ENCODE measurements at regions not wholly inside any gene's neighbourhood (a gene's known extent, or its start where the extent isn't known, plus 50 kb on each side); places are given as distances from the start of the nearest gene placed in this dataset.

GRCh38 chr20:24118034-24118433 lies 129.5 kb upstream of the GGTLC1 start:
- TF ChIP-seq, protein P1, sequence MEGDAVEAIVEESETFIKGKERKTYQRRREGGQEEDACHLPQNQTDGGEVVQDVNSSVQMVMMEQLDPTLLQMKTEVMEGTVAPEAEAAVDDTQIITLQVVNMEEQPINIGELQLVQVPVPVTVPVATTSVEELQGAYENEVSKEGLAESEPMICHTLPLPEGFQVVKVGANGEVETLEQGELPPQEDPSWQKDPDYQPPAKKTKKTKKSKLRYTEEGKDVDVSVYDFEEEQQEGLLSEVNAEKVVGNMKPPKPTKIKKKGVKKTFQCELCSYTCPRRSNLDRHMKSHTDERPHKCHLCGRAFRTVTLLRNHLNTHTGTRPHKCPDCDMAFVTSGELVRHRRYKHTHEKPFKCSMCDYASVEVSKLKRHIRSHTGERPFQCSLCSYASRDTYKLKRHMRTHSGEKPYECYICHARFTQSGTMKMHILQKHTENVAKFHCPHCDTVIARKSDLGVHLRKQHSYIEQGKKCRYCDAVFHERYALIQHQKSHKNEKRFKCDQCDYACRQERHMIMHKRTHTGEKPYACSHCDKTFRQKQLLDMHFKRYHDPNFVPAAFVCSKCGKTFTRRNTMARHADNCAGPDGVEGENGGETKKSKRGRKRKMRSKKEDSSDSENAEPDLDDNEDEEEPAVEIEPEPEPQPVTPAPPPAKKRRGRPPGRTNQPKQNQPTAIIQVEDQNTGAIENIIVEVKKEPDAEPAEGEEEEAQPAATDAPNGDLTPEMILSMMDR (IDR thresholded peaks at IDR 0.05; ENCODE audit: insufficient read depth, low read depth, low read length) = no peak
- no peak overlapping the region for H3K4me3 ChIP-seq (ENCODE audit: low read depth, low read length)
- DNase-seq (ENCODE audit: low read depth) = no peak

DNA sequence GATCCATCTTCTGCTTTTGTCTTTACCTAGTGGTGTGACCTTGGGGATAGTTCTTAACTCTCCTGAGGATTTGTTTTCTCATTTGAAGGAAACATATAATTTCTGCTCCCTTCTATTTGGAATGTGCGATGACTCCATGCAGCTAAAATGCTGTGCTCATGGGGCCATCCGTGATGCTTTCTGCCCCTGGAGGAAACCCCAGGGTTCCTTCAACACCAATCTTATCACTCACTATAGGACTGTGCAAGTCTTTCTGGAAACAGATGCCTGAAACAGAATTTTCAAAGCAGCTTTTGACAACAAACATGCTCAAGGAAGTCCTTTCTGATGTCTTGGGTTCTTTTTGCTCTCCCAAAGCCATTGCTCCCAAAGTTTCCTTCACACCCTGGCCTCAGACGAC lies 128.8 kb upstream of the GGTLC1 start:
- no peak for DNase-seq (ENCODE audit: low read depth)
- TF ChIP-seq, protein P1 (IDR thresholded peaks at IDR 0.05; ENCODE audit: insufficient read depth, low read depth, low read length) = no peak
- H3K4me3 ChIP-seq (ENCODE audit: low read depth, low read length) = no peak overlapping the region

- no peak overlapping the region for H3K4me3 ChIP-seq (ENCODE audit: low read depth, low read length)
- TF ChIP-seq, protein P1 (IDR thresholded peaks at IDR 0.05; ENCODE audit: insufficient read depth, low read depth, low read length) = no peak
- no peak for DNase-seq (ENCODE audit: low read depth)
Measured at GRCh38 chr20:24116611-24117010, 128.0 kb upstream of the GGTLC1 start.

DNA sequence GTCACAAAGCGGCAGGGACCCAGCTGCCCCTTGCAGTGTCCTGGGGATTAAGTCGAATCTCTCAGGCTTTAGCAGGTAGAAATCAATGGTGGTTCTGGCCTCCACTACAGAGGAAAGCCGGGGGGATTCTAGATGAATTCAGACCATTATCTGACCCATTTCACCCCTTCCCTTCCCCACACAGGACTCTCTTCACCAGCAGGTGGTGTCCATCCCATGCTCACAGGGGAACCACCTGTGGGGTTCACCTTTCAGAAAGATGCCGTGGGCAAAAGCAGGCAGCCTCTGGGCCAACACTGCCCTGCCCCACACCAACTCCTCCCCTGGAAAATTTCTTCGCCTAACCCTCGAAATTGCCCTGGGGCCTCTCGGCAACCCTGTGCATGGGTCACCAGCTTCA lies 123.8 kb upstream of the GGTLC1 start:
- no peak for DNase-seq (ENCODE audit: low read depth)
- no peak overlapping the region for H3K4me3 ChIP-seq (ENCODE audit: low read depth, low read length)
- TF ChIP-seq, protein P1 (IDR thresholded peaks at IDR 0.05; ENCODE audit: insufficient read depth, low read depth, low read length) = no peak

- TF ChIP-seq, protein P1 (IDR thresholded peaks at IDR 0.05; ENCODE audit: insufficient read depth, low read depth, low read length) = no peak
- no peak overlapping the region for H3K4me3 ChIP-seq (ENCODE audit: low read depth, low read length)
- DNase-seq (ENCODE audit: low read depth) = no peak
Measured at GRCh38 chr20:24111858-24112257, 123.3 kb upstream of the GGTLC1 start.

GRCh38 chr20:24109537-24109936 lies 121.0 kb upstream of the GGTLC1 start:
- TF ChIP-seq, protein P1 (IDR thresholded peaks at IDR 0.05; ENCODE audit: insufficient read depth, low read depth, low read length) = no peak
- H3K4me3 ChIP-seq (ENCODE audit: low read depth, low read length) = no peak overlapping the region
- DNase-seq (ENCODE audit: low read depth) = no peak

- H3K4me3 ChIP-seq (ENCODE audit: low read depth, low read length) = no peak overlapping the region
- TF ChIP-seq, protein P1 (IDR thresholded peaks at IDR 0.05; ENCODE audit: insufficient read depth, low read depth, low read length) = no peak
- DNase-seq (ENCODE audit: low read depth) = no peak
Measured at GRCh38 chr20:24109008-24109407, 120.4 kb upstream of the GGTLC1 start.

All from fibroblast of villous mesenchyme (primary cell).